ENCODE measurements at regions not wholly inside any gene's neighbourhood (a gene's known extent, or its start where the extent isn't known, plus 50 kb on each side); places are given as distances from the start of the nearest gene placed in this dataset.

- TF ChIP-seq PRDM15 (CRISPR knock-in tag; IDR thresholded peaks at IDR 0.05) (no peak), CTCF (IDR thresholded peaks at IDR 0.05) (no peak), USF1 (CRISPR knock-in tag; IDR thresholded peaks at IDR 0.05) (no peak)
Measured at GRCh38 chr2:23268467-23269263, 116.3 kb upstream of the KLHL29 start (continued).

- Mint-ChIP-seq H3K27me3 (ENCODE audit: low read depth) (no peaks in the 10 kb centered on the region), H3K9me3 (peaks cover 4% of the 10 kb centered on the region; the same call in 1 of the 2 replicates), H3K4me1 (peaks cover 10% of the 10 kb centered on the region), H3K4me3 (no peak overlapping the region), H3K36me3 (no peaks in the 10 kb centered on the region), H3K27ac (no peak overlapping the region)
- DNase-seq (ENCODE audit: low spot score) (no peak), ATAC-seq (no peak)
- ChIA-PET CTCF (no interaction called here), POLR2A (no interaction called here)
- TF ChIP-seq FOXK1 (CRISPR knock-in tag; IDR thresholded peaks at IDR 0.05) (no peak), NR2C2 (CRISPR knock-in tag; IDR thresholded peaks at IDR 0.05) (no peak), NFE2L1 (CRISPR knock-in tag; IDR thresholded peaks at IDR 0.05) (no peak), ZNF317 (CRISPR knock-in tag; IDR thresholded peaks at IDR 0.05; ENCODE audit: borderline replicate concordance, low read depth) (no peak), ZMAT4 (CRISPR knock-in tag; IDR thresholded peaks at IDR 0.05) (no peak), ZNF232 (CRISPR knock-in tag; IDR thresholded peaks at IDR 0.05) (no peak), GABPB1 (CRISPR knock-in tag; IDR thresholded peaks at IDR 0.05) (no peak), NFATC4 (CRISPR knock-in tag; IDR thresholded peaks at IDR 0.05) (no peak), NR3C1 (CRISPR knock-in tag; conservative IDR thresholded peaks at IDR 0.05; ENCODE audit: low read depth) (no peak), IRF2 (CRISPR knock-in tag; IDR thresholded peaks at IDR 0.05; ENCODE audit: borderline replicate concordance, low read depth) (no peak), GRHL2 (CRISPR knock-in tag; IDR thresholded peaks at IDR 0.05; ENCODE audit: insufficient replicate concordance, severe bottlenecking) (no peak), ELF4 (CRISPR knock-in tag; IDR thresholded peaks at IDR 0.05; ENCODE audit: low read depth) (no peak), MXD4 (CRISPR knock-in tag; IDR thresholded peaks at IDR 0.05; ENCODE audit: borderline replicate concordance) (no peak), TP53 (CRISPR knock-in tag; IDR thresholded peaks at IDR 0.05) (no peak), ZNF532 (CRISPR knock-in tag; IDR thresholded peaks at IDR 0.05; ENCODE audit: borderline replicate concordance) (no peak), ATF6 (CRISPR knock-in tag; IDR thresholded peaks at IDR 0.05) (no peak), CDX4 (CRISPR knock-in tag; IDR thresholded peaks at IDR 0.05; ENCODE audit: borderline replicate concordance) (no peak), GTF2I (CRISPR knock-in tag; conservative IDR thresholded peaks at IDR 0.05) (no peak)
Measured at GRCh38 chr2:23269747-23270146, 115.2 kb upstream of the KLHL29 start.

All from WTC11 (cell line).